ENCODE measurements at regions not wholly inside any gene's neighbourhood (a gene's known extent, or its start where the extent isn't known, plus 50 kb on each side); places are given as distances from the start of the nearest gene placed in this dataset.

GRCh38 chr7:3120513-3120912, 76.8 kb upstream of the CARD11 start:
- POLR2A ChIA-PET: interaction anchor here (0.7 kb wide), 1 partner anchor 163 kb away, joined by 4 read pairs; no protein-coding TSS in a partner anchor
- no TSS peak for BruUV-seq (replicated peaks)
- H3K27me3 Mint-ChIP-seq (ENCODE audit: insufficient read depth, unreplicated experiment): peaks cover 6% of the 10 kb centered on the region
- no peaks in the 10 kb centered on the region for H3K4me1 Mint-ChIP-seq (ENCODE audit: low read depth, unreplicated experiment)
- Histone ChIP-seq H3K36me3 (ENCODE audit: control insufficient read depth, insufficient read depth, low read length) (no peaks in the 10 kb centered on the region), H3K27me3 (replicated peaks; ENCODE audit: control insufficient read depth, insufficient read depth, low read length) (no peaks in the 10 kb centered on the region), H3K4me3 (ENCODE audit: low read depth, low read length) (no peak overlapping the region), H3K4me1 (no peaks in the 10 kb centered on the region), H3K9me3 (no peaks in the 10 kb centered on the region)
- no peak for DNase-seq
- CTCF ChIA-PET: no interaction called here
- intact Hi-C loops (cut with micrococcal nuclease; ENCODE audit: unreplicated experiment): no loop called here
- no peak overlapping the region for H3K4me3 Mint-ChIP-seq (ENCODE audit: unreplicated experiment)
- H3K9me3 Mint-ChIP-seq (ENCODE audit: unreplicated experiment): peaks cover 20% of the 10 kb centered on the region
- H3K27ac Mint-ChIP-seq (ENCODE audit: unreplicated experiment): no peak overlapping the region
- no peaks in the 10 kb centered on the region for H3K36me3 Mint-ChIP-seq (ENCODE audit: insufficient read depth, unreplicated experiment)
- no peak for TF ChIP-seq CTCF (IDR thresholded peaks at IDR 0.05; ENCODE audit: insufficient read depth in 1 of 2, low read depth in 1 of 2, low read length in 1 of 2, severe bottlenecking in 1 of 2, unreplicated experiment in 1 of 2)

- no peak for DNase-seq
- no peaks in the 10 kb centered on the region for H3K4me1 Mint-ChIP-seq (ENCODE audit: low read depth, unreplicated experiment)
- no peak overlapping the region for H3K4me3 Mint-ChIP-seq (ENCODE audit: unreplicated experiment)
- no peak overlapping the region for H3K4me3 ChIP-seq (ENCODE audit: low read depth, low read length)
- H3K27ac Mint-ChIP-seq (ENCODE audit: unreplicated experiment): no peak overlapping the region
- no peaks in the 10 kb centered on the region for H3K9me3 Mint-ChIP-seq (ENCODE audit: unreplicated experiment)
- H3K27me3 ChIP-seq (replicated peaks; ENCODE audit: control insufficient read depth, insufficient read depth, low read length): no peaks in the 10 kb centered on the region
- CTCF ChIA-PET: no interaction called here
- no peaks in the 10 kb centered on the region for H3K36me3 ChIP-seq (ENCODE audit: control insufficient read depth, insufficient read depth, low read length)
- H3K36me3 Mint-ChIP-seq (ENCODE audit: insufficient read depth, unreplicated experiment): no peaks in the 10 kb centered on the region
- TF ChIP-seq CTCF (IDR thresholded peaks at IDR 0.05; ENCODE audit: insufficient read depth in 1 of 2, low read depth in 1 of 2, low read length in 1 of 2, severe bottlenecking in 1 of 2, unreplicated experiment in 1 of 2): no peak
- POLR2A ChIA-PET: no interaction called here
- peaks cover 3% of the 10 kb centered on the region for H3K27me3 Mint-ChIP-seq (ENCODE audit: insufficient read depth, unreplicated experiment)
- BruUV-seq (replicated peaks): no TSS peak
- H3K9me3 ChIP-seq: no peaks in the 10 kb centered on the region
- H3K4me1 ChIP-seq: no peaks in the 10 kb centered on the region
- intact Hi-C loops (cut with micrococcal nuclease; ENCODE audit: unreplicated experiment): no loop called here
Measured at GRCh38 chr7:3128857-3129490, 85.3 kb upstream of the CARD11 start.

GRCh38 chr7:3133811-3134385, 90.2 kb upstream of the CARD11 start:
- Histone ChIP-seq H3K27me3 (replicated peaks; ENCODE audit: control insufficient read depth, insufficient read depth, low read length) (no peaks in the 10 kb centered on the region), H3K36me3 (ENCODE audit: control insufficient read depth, insufficient read depth, low read length) (no peaks in the 10 kb centered on the region), H3K9me3 (no peaks in the 10 kb centered on the region), H3K4me1 (no peaks in the 10 kb centered on the region), H3K4me3 (ENCODE audit: low read depth, low read length) (no peak overlapping the region)
- no peak for DNase-seq
- intact Hi-C loops (cut with micrococcal nuclease; ENCODE audit: unreplicated experiment): no loop called here
- H3K4me1 Mint-ChIP-seq (ENCODE audit: low read depth, unreplicated experiment): no peaks in the 10 kb centered on the region
- ChIA-PET CTCF (no interaction called here), POLR2A (no interaction called here)
- H3K27ac Mint-ChIP-seq (ENCODE audit: unreplicated experiment): no peak overlapping the region
- H3K27me3 Mint-ChIP-seq (ENCODE audit: insufficient read depth, unreplicated experiment): peaks cover 4% of the 10 kb centered on the region
- no peaks in the 10 kb centered on the region for H3K9me3 Mint-ChIP-seq (ENCODE audit: unreplicated experiment)
- no peaks in the 10 kb centered on the region for H3K36me3 Mint-ChIP-seq (ENCODE audit: insufficient read depth, unreplicated experiment)
- H3K4me3 Mint-ChIP-seq (ENCODE audit: unreplicated experiment): no peak overlapping the region
- TF ChIP-seq CTCF (IDR thresholded peaks at IDR 0.05; ENCODE audit: insufficient read depth in 1 of 2, low read depth in 1 of 2, low read length in 1 of 2, severe bottlenecking in 1 of 2, unreplicated experiment in 1 of 2): no peak
- BruUV-seq (replicated peaks): no TSS peak
